B cell (primary cell): ENCODE measurements at regions not wholly inside any gene's neighbourhood (a gene's known extent, or its start where the extent isn't known, plus 50 kb on each side); places are given as distances from the start of the nearest gene placed in this dataset.

ENCODE experiments used
- CTCF ChIP-seq: fragments of 200-600 bp; IDR thresholded peaks from one replicate; pipeline ENCODE4 v1.8.0; 2022; ENCODE audit warnings: antibody characterized with exemption, mild to moderate bottlenecking
- EZH2 ChIP-seq: IDR thresholded peaks from 2 replicates; pipeline ENCODE4 v1.6.1; 2012; ENCODE audit warnings: borderline replicate concordance, low read depth, mild to moderate bottlenecking, moderate library complexity, low read length; ENCODE audit not compliant: insufficient read depth, poor library complexity, severe bottlenecking

GRCh38 chr5:135642488-135642870 is 63.7 kb upstream of the CXCL14 start:
- TF ChIP-seq CTCF (no peak), EZH2 (no peak)
